Breast epithelium (tissue), 3 donors: ENCODE measurements at regions not wholly inside any gene's neighbourhood (a gene's known extent, or its start where the extent isn't known, plus 50 kb on each side); places are given as distances from the start of the nearest gene placed in this dataset.

Experiments
- CTCF ChIP-seq, 3 donors: fragments of 450-650 bp; IDR thresholded peaks; one replicate each; pipeline ENCODE4 v1.5.1; 2016 to 2017; ENCODE audit warnings: antibody characterized with exemption in 3 of 3, mild to moderate bottlenecking in 3 of 3, moderate library complexity in 3 of 3
- POLR2A ChIP-seq: fragments of 450-650 bp; IDR thresholded peaks from one replicate; pipeline ENCODE4 v1.6.1; 2016; ENCODE audit warnings: antibody characterized with exemption, mild to moderate bottlenecking, moderate library complexity
- POLR2AphosphoS5 ChIP-seq, 3 donors: sonication (generic); formaldehyde crosslinking; IDR thresholded peaks; one replicate each; pipeline ENCODE4 v1.6.1; 2017; ENCODE audit warnings: antibody characterized with exemption in 3 of 3

- TF ChIP-seq POLR2A = no peak
- no peak for TF ChIP-seq CTCF (IDR thresholded peaks at IDR 0.05)
- TF ChIP-seq POLR2AphosphoS5 (IDR thresholded peaks at IDR 0.05) = no peak
These were observed 120.1 kb downstream of the RPS12 start for GRCh38 chr6:132934496-132934895.
